IgD-negative memory B cell (primary cell): ENCODE measurements at regions not wholly inside any gene's neighbourhood (a gene's known extent, or its start where the extent isn't known, plus 50 kb on each side); places are given as distances from the start of the nearest gene placed in this dataset.

Experiments used
- H3K27ac Mint-ChIP-seq, 3 donors: one replicate each; pipeline ENCODE4 v1.8.0; 2020 to 2022; ENCODE audit warnings: mild to moderate bottlenecking in 3 of 3, mixed read lengths in 3 of 3, moderate library complexity in 1 of 3
- H3K27me3 Mint-ChIP-seq: one replicate; pipeline ENCODE4 v1.8.0; 2021; ENCODE audit warnings: mixed read lengths
- H3K36me3 Mint-ChIP-seq: one replicate; pipeline ENCODE4 v1.8.0; 2020; ENCODE audit warnings: mild to moderate bottlenecking, mixed read lengths
- H3K4me1 Mint-ChIP-seq, 3 donors: one replicate each; pipeline ENCODE4 v1.8.0; 2020 to 2022; ENCODE audit warnings: mixed read lengths in 3 of 3, mild to moderate bottlenecking in 1 of 3
- H3K4me3 Mint-ChIP-seq, 4 donors: one replicate each; pipeline ENCODE4 v1.8.0; 2020 to 2022; ENCODE audit warnings: mild to moderate bottlenecking in 4 of 4, mixed read lengths in 4 of 4, moderate library complexity in 3 of 4
- H3K9me3 Mint-ChIP-seq, 3 donors: one replicate each; pipeline ENCODE4 v1.8.0; 2020 to 2021; ENCODE audit warnings: mixed read lengths in 3 of 3, mild to moderate bottlenecking in 1 of 3

- no peak overlapping the region for H3K4me3 Mint-ChIP-seq
- peaks cover 0 to 3% (median 0%) of the 10 kb centered on the region in 3 donors for H3K9me3 Mint-ChIP-seq
- peaks cover 1% of the 10 kb centered on the region for H3K36me3 Mint-ChIP-seq
- peaks cover 33% of the 10 kb centered on the region for H3K27me3 Mint-ChIP-seq
- no peaks in the 10 kb centered on the region for H3K4me1 Mint-ChIP-seq
- H3K27ac Mint-ChIP-seq = peak overlapping the region in 1 of 3 donors; percentile 3
Measured at GRCh38 chr12:107329569-107330324, 236.4 kb upstream of the CRY1 start.

DNA sequence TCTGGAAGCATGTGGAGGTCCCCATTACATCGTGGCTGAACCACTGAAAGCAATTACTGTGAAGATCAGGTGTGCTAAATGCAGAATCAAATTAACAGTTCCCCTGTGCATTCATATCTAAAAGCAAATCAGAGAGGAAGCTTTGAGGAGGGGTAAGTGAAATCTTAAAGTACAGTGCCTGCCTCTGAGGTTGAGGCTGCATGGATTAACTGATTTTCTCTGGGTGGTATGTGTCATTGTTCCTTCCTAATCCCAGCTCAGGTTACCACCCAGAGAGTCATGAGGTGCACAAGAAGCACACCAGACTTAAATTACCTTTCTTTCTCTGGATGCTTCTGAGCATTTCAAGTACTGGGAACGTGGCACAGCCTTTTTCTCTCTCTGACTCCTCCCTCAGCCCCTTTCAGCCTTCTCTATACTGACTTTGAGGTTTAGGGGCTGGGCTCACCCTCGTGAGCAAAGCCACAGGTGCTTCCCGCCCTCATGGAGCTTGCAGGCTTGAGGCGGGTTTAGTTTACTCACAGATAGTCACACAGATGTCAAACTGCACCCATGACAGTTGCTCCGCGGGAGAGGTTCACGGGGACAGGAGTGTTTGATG is 237.6 kb upstream of the CRY1 start:
- Mint-ChIP-seq H3K4me1 (no peaks in the 10 kb centered on the region), H3K27ac (no peak overlapping the region), H3K27me3 (peaks cover 33% of the 10 kb centered on the region), H3K4me3 (no peak overlapping the region), H3K36me3 (peaks cover 1% of the 10 kb centered on the region), H3K9me3 (peaks cover 0 to 3% (median 3%) of the 10 kb centered on the region in 3 donors)

DNA sequence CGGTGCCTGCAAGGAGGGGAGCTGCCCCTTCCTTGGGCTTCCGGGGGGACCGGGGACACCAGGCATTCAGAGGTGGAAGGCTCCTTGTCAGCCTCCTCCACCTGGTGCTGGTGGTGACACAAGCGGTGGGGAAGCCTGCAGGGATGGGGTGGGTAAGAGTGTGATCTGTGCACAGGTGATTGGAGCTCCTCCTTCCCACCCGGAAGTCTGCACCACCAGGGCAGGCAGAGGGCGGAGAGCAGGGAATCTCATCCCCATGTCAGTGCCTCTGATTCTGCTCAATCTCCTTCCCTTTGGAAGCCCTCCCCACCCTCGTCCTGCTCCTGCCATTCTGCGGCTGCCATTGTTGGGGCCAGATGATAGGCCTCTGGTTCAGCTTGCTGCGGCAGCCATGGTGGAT is 238.1 kb upstream of the CRY1 start:
- H3K36me3 Mint-ChIP-seq = peaks cover 1% of the 10 kb centered on the region
- H3K27me3 Mint-ChIP-seq = peaks cover 30% of the 10 kb centered on the region
- no peak overlapping the region for H3K4me3 Mint-ChIP-seq
- no peak overlapping the region for H3K27ac Mint-ChIP-seq
- peaks cover 0 to 3% (median 3%) of the 10 kb centered on the region in 3 donors for H3K9me3 Mint-ChIP-seq
- H3K4me1 Mint-ChIP-seq = no peaks in the 10 kb centered on the region

DNA sequence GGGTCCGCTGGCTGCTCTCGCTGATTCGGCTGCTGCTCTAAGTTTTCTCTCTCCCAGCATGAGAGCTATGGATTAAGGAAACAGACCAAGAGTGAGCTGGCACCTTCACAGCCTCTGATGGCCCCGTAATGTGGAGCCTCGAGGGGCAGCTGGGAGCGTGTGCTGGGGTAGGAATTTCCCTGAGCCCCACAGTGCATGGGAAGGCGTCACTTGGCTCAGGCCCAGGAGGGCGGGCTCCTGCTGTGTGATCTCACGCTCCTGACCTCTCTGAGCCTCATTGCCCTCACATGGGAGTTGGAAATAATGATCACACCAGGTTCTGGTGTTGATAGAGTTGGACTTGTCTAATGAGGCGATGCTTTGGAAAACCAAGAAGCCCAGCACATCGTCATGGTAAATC is 238.6 kb upstream of the CRY1 start:
- H3K9me3 Mint-ChIP-seq = peaks cover 0 to 3% (median 3%) of the 10 kb centered on the region in 3 donors

GRCh38 chr12:107332743-107333142 is 239.4 kb upstream of the CRY1 start:
- peaks cover 27% of the 10 kb centered on the region for H3K27me3 Mint-ChIP-seq
- H3K36me3 Mint-ChIP-seq = peaks cover 1% of the 10 kb centered on the region
- no peaks in the 10 kb centered on the region for H3K4me1 Mint-ChIP-seq
- no peak overlapping the region for H3K27ac Mint-ChIP-seq
- peaks cover 0 to 3% (median 3%) of the 10 kb centered on the region in 3 donors for H3K9me3 Mint-ChIP-seq
- no peak overlapping the region for H3K4me3 Mint-ChIP-seq

More for the DNA sequence above, 238.6 kb upstream of the CRY1 start:
- Mint-ChIP-seq H3K36me3 (peaks cover 1% of the 10 kb centered on the region), H3K27ac (no peak overlapping the region), H3K27me3 (peaks cover 27% of the 10 kb centered on the region), H3K4me3 (no peak overlapping the region), H3K4me1 (no peaks in the 10 kb centered on the region)

GRCh38 chr12:107335802-107336570 is 242.6 kb upstream of the CRY1 start:
- Mint-ChIP-seq H3K4me3 (no peak overlapping the region), H3K27me3 (peaks cover 19% of the 10 kb centered on the region), H3K4me1 (no peaks in the 10 kb centered on the region)

GRCh38 chr12:107336695-107337094 is 243.3 kb upstream of the CRY1 start:
- Mint-ChIP-seq H3K9me3 (peaks cover 0 to 5% (median 3%) of the 10 kb centered on the region in 3 donors), H3K27ac (no peak overlapping the region), H3K36me3 (no peaks in the 10 kb centered on the region), H3K27me3 (peaks cover 21% of the 10 kb centered on the region), H3K4me3 (no peak overlapping the region), H3K4me1 (no peaks in the 10 kb centered on the region)

More at GRCh38 chr12:107335802-107336570, 242.6 kb upstream of the CRY1 start:
- Mint-ChIP-seq H3K9me3 (peaks cover 0 to 5% (median 3%) of the 10 kb centered on the region in 3 donors), H3K27ac (no peak overlapping the region), H3K36me3 (no peaks in the 10 kb centered on the region)

DNA sequence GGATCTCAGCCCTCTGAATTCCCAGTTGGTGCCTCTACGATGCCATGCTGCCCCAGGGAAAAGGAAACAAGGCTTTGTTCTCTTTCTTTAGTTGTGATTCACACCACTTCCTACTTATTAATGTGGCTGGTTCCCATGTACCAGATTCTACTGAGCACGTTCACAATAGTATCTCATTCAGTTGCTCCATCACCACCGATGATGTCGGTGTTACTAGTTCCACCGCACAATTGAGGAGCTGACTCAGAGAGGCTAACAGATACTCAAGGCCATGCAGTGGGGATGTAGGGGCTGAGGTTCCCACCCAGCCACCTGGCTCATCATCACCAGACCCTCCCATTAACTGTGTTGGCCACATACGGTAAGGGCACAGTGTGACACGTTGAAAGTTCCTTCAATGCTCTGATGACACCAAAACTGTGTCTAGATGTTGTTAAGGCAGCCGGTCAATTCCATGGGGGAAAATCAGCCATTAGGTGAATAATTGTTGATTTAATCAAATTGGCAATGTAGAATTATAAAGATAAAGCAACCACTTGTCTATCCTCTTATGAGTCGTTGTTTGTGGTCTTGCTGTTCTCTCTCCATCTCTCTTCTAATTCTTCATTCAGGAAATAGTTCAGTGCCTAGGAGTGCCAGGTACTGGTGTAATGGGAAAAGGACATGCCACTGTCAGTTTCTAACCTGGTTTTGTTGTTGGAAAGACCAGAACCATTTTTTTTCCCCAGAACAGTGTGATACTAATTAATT is 244.2 kb upstream of the CRY1 start:
- peaks cover 16% of the 10 kb centered on the region for H3K27me3 Mint-ChIP-seq
- no peak overlapping the region for H3K4me3 Mint-ChIP-seq
- peak overlapping the region in 1 of 3 donors; percentile 6 for H3K27ac Mint-ChIP-seq
- H3K4me1 Mint-ChIP-seq = no peaks in the 10 kb centered on the region
- H3K9me3 Mint-ChIP-seq = peaks cover 0 to 5% (median 3%) of the 10 kb centered on the region in 3 donors
- no peaks in the 10 kb centered on the region for H3K36me3 Mint-ChIP-seq

GRCh38 chr12:107339487-107339886 is 246.1 kb upstream of the CRY1 start:
- Mint-ChIP-seq H3K4me3 (no peak overlapping the region), H3K4me1 (peaks cover 0 to 2% (median 0%) of the 10 kb centered on the region in 3 donors), H3K36me3 (no peaks in the 10 kb centered on the region), H3K27ac (no peak overlapping the region), H3K27me3 (peaks cover 13% of the 10 kb centered on the region), H3K9me3 (peaks cover 0 to 7% (median 3%) of the 10 kb centered on the region in 3 donors)

GRCh38 chr12:107339932-107340331 is 246.6 kb upstream of the CRY1 start:
- Mint-ChIP-seq H3K9me3 (peaks cover 0 to 7% (median 3%) of the 10 kb centered on the region in 3 donors), H3K4me1 (peaks cover 0 to 2% (median 0%) of the 10 kb centered on the region in 3 donors), H3K4me3 (no peak overlapping the region), H3K27me3 (peaks cover 13% of the 10 kb centered on the region), H3K36me3 (no peaks in the 10 kb centered on the region), H3K27ac (no peak overlapping the region)

DNA sequence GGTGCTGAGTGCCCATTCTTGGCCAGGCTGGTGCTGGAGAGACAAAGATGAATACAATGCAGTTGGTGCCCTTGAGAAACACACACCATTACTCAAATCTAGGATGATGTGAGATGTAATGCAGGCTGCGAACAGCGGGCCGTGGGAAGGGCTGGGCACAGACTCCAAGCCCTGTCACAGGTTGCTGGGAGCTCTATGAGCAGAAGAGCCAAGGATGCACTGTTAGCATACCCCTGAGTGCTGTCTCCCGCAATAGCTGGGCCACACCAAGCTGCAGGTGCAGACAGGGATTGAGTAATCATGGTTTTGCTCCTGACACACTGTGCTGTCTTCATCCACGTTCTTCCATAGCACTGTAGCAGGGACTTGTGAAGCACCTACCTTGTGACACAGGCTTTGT is 247.5 kb upstream of the CRY1 start:
- H3K9me3 Mint-ChIP-seq = peaks cover 0 to 10% (median 1%) of the 10 kb centered on the region in 3 donors
- no peak overlapping the region for H3K4me3 Mint-ChIP-seq
- H3K27me3 Mint-ChIP-seq = peaks cover 8% of the 10 kb centered on the region
- no peak overlapping the region for H3K27ac Mint-ChIP-seq
- no peaks in the 10 kb centered on the region for H3K36me3 Mint-ChIP-seq
- H3K4me1 Mint-ChIP-seq = peaks cover 0 to 2% (median 0%) of the 10 kb centered on the region in 3 donors

GRCh38 chr12:107344035-107344808 is 250.9 kb upstream of the CRY1 start:
- H3K36me3 Mint-ChIP-seq = no peaks in the 10 kb centered on the region
- peak overlapping the region in 1 of 4 donors; percentile 33 for H3K4me3 Mint-ChIP-seq
- peaks cover 0 to 2% (median 0%) of the 10 kb centered on the region in 3 donors for H3K4me1 Mint-ChIP-seq
- H3K27ac Mint-ChIP-seq = no peak overlapping the region
- H3K27me3 Mint-ChIP-seq = peaks cover 6% of the 10 kb centered on the region
- H3K9me3 Mint-ChIP-seq = peaks cover 0 to 12% (median 1%) of the 10 kb centered on the region in 3 donors

GRCh38 chr12:107347261-107347660 is 253.9 kb upstream of the CRY1 start:
- H3K9me3 Mint-ChIP-seq = peaks cover 0 to 10% (median 1%) of the 10 kb centered on the region in 3 donors
- H3K4me3 Mint-ChIP-seq = no peak overlapping the region
- peaks cover 2% of the 10 kb centered on the region for H3K27me3 Mint-ChIP-seq
- H3K27ac Mint-ChIP-seq = no peak overlapping the region
- no peaks in the 10 kb centered on the region for H3K36me3 Mint-ChIP-seq
- H3K4me1 Mint-ChIP-seq = peaks cover 0 to 2% (median 0%) of the 10 kb centered on the region in 3 donors
